SK-N-SH (cell line): ENCODE measurements at regions not wholly inside any gene's neighbourhood (a gene's known extent, or its start where the extent isn't known, plus 50 kb on each side); places are given as distances from the start of the nearest gene placed in this dataset.

Experiments used
- CTCF ChIA-PET: fragments of 300-600, 350-600 bp; formaldehyde crosslinking; extraction: SDS; loops from one replicate; lab custom pipeline; 2021; lab: Yijun Ruan, JAX
- POLR2A ChIA-PET: fragments of 350-600 bp; sonication (Branson Sonifier 250); formaldehyde crosslinking; extraction: SDS; loops from one replicate; lab custom pipeline; 2020; ENCODE audit warnings: antibody characterized with exemption, inconsistent platforms; lab: Yijun Ruan, JAX
- DNase-seq: peaks from one replicate; pipeline ENCODE4 v3.0.0; 2012
- H2AFZ ChIP-seq: fragments of 200-600 bp; sonication (generic); 2 replicates; pipeline ENCODE4 v1.8.1; 2016; ENCODE audit warnings: antibody characterized with exemption, mild to moderate bottlenecking, low read depth
- H3F3A ChIP-seq: fragments of 200-600 bp; sonication (generic); replicated peaks from 2 replicates; pipeline ENCODE3; 2016; ENCODE audit warnings: antibody characterized with exemption, mild to moderate bottlenecking; ENCODE audit not compliant: insufficient read depth
- H3K27ac ChIP-seq, 2 experiments: fragments of 200-500 bp in 1 of 2; fragments of 200-600 bp in 1 of 2; sonication (Bioruptor generic) in 1 of 2; sonication (generic), shearing (Covaris generic) in 1 of 2; 2 replicates each; pipeline versions ENCODE4 v1.5.1 to v1.6.1; 2014 to 2016; ENCODE audit warnings: low read depth in 2 of 2, inconsistent platforms in 1 of 2, low read length in 1 of 2, mild to moderate bottlenecking in 1 of 2, mixed read lengths in 1 of 2
- H3K27me3 ChIP-seq: fragments of 200-600 bp; sonication (generic), shearing (Covaris generic); 2 replicates; pipeline ENCODE4 v1.6.1; 2016; ENCODE audit warnings: mixed run types; ENCODE audit not compliant: insufficient read depth
- H3K36me3 ChIP-seq, 2 experiments: fragments of 200-500 bp in 1 of 2; fragments of 200-600 bp in 1 of 2; sonication (Bioruptor generic) in 1 of 2; sonication (generic) in 1 of 2; replicated peaks in 1 of 2; 2 replicates each; pipeline versions ENCODE3 to v1.5.1; 2014 to 2016; ENCODE audit warnings: low read length in 1 of 2, mild to moderate bottlenecking in 1 of 2; ENCODE audit not compliant: insufficient read depth in 2 of 2, control insufficient read depth in 1 of 2
- H3K4me1 ChIP-seq, 2 experiments: fragments of 200-500 bp in 1 of 2; fragments of 200-600 bp in 1 of 2; sonication (Bioruptor generic) in 1 of 2; sonication (generic), shearing (Covaris generic) in 1 of 2; 2 replicates each; pipeline versions ENCODE4 v1.5.1 to v1.6.1; 2014 to 2016; ENCODE audit warnings: low read depth in 1 of 2, low read length in 1 of 2, mixed run types in 1 of 2; ENCODE audit not compliant: insufficient read depth in 2 of 2, control insufficient read depth in 1 of 2
- H3K4me2 ChIP-seq: fragments of 200-600 bp; sonication (generic), shearing (Covaris generic); 2 replicates; pipeline ENCODE4 v1.6.1; 2017; ENCODE audit warnings: mixed run types
- H3K4me3 ChIP-seq, 2 experiments: fragments of 200-500 bp in 1 of 2; fragments of 200-600 bp in 1 of 2; sonication (Bioruptor generic) in 1 of 2; sonication (generic), shearing (Covaris generic) in 1 of 2; 2 replicates each; pipeline versions ENCODE4 v1.5.1 to v1.8.1; 2014 to 2016; ENCODE audit warnings: low read depth in 2 of 2, inconsistent platforms in 1 of 2, low read length in 1 of 2, mild to moderate bottlenecking in 1 of 2, mixed read lengths in 1 of 2, moderate library complexity in 1 of 2
- H3K79me2 ChIP-seq: fragments of 200-600 bp; sonication (generic); 2 replicates; pipeline ENCODE4 v1.8.1; 2017; ENCODE audit warnings: mild to moderate bottlenecking; ENCODE audit not compliant: insufficient read depth
- H3K9ac ChIP-seq: fragments of 200-600 bp; sonication (generic); 2 replicates; pipeline ENCODE4 v1.6.1; 2017; ENCODE audit warnings: mixed run types
- H3K9me2 ChIP-seq: fragments of 200-600 bp; sonication (generic); 2 replicates; pipeline ENCODE4 v1.6.1; 2017; ENCODE audit warnings: mixed run types
- H3K9me3 ChIP-seq: fragments of 200-600 bp; sonication (generic); 2 replicates; pipeline ENCODE4 v1.6.1; 2017; ENCODE audit warnings: mixed run types, mild to moderate bottlenecking, moderate library complexity
- H4K20me1 ChIP-seq: fragments of 200-600 bp; sonication (generic); 2 replicates; pipeline ENCODE4 v1.6.1; 2017; ENCODE audit warnings: mild to moderate bottlenecking, mixed run types; ENCODE audit not compliant: insufficient read depth
- FOXJ3 ChIP-seq: sonication (generic); formaldehyde crosslinking; IDR thresholded peaks from 2 replicates; pipeline ENCODE4 v1.5.1; 2020; ENCODE audit warnings: mild to moderate bottlenecking, missing genetic modification reagents
- GATA2 ChIP-seq: sonication (generic); formaldehyde crosslinking; IDR thresholded peaks from 2 replicates; pipeline ENCODE4 v1.5.0; 2020; ENCODE audit warnings: mild to moderate bottlenecking, missing genetic modification reagents
- JUND ChIP-seq: IDR thresholded peaks from 2 replicates; pipeline ENCODE4 v1.4.0; 2012
- MEF2A ChIP-seq: IDR thresholded peaks from 2 replicates; pipeline ENCODE4 v1.4.0; 2012; ENCODE audit warnings: low read depth, borderline replicate concordance
- MXI1 ChIP-seq: IDR thresholded peaks from 2 replicates; pipeline ENCODE4 v1.6.1; 2012; ENCODE audit warnings: mild to moderate bottlenecking, low read depth, low read length, improper control_type of control experiment
- NFIC ChIP-seq: IDR thresholded peaks from 2 replicates; pipeline ENCODE4 v1.4.0; 2012; ENCODE audit warnings: borderline replicate concordance
- PBX3 ChIP-seq: IDR thresholded peaks from 2 replicates; pipeline ENCODE4; 2012
- SMC3 ChIP-seq: IDR thresholded peaks from 2 replicates; pipeline ENCODE4 v1.6.1; 2012; ENCODE audit warnings: low read depth, low read length, improper control_type of control experiment
- TEAD4 ChIP-seq: IDR thresholded peaks from 2 replicates; pipeline ENCODE4 v1.4.0; 2012; ENCODE audit warnings: mild to moderate bottlenecking, borderline replicate concordance; ENCODE audit not compliant: insufficient read depth
- USF2 ChIP-seq: fragments of 150-350 bp; IDR thresholded peaks from 2 replicates; pipeline ENCODE4 v1.6.1; 2017; ENCODE audit warnings: antibody characterized with exemption, low read length, low read depth, borderline replicate concordance
- WGBS: methylation state at CpG from one replicate; pipeline ENCODE4 v1.1.6; 2017; ENCODE audit warnings: low lambda C conversion rate; 5-methylcytosine and 5-hydroxymethylcytosine counted together
- TF ChIP-seq, protein P1 (sequence below): IDR thresholded peaks from 2 replicates; pipeline ENCODE4 v1.4.0; 2012; ENCODE audit warnings: low read depth, borderline replicate concordance
- TF ChIP-seq, protein P2 (sequence below): fragments of 150-350 bp; IDR thresholded peaks from 2 replicates; pipeline ENCODE4 v1.6.1; 2016; ENCODE audit warnings: mild to moderate bottlenecking, low read depth, low read length
- TF ChIP-seq, protein P3 (sequence below): IDR thresholded peaks from 2 replicates; pipeline ENCODE4 v1.4.0; 2012; ENCODE audit warnings: low read depth

GRCh38 chr6:111936718-111937117 is 63.5 kb upstream of the FYN start:
- no peak overlapping the region for H3K27ac ChIP-seq
- POLR2A ChIA-PET: no interaction called here
- no peaks in the 10 kb centered on the region for H3K79me2 ChIP-seq
- H3K9me3 ChIP-seq: peaks cover 6% of the 10 kb centered on the region; the same call in 1 of the 2 replicates
- H3K4me2 ChIP-seq: no peak overlapping the region
- H3K4me3 ChIP-seq: no peak overlapping the region
- H3F3A ChIP-seq: peaks cover 9% of the 10 kb centered on the region
- no peaks in the 10 kb centered on the region for H4K20me1 ChIP-seq
- no peak for DNase-seq
- no peaks in the 10 kb centered on the region for H3K36me3 ChIP-seq
- no peak overlapping the region for H3K9ac ChIP-seq
- TF ChIP-seq, protein P1, sequence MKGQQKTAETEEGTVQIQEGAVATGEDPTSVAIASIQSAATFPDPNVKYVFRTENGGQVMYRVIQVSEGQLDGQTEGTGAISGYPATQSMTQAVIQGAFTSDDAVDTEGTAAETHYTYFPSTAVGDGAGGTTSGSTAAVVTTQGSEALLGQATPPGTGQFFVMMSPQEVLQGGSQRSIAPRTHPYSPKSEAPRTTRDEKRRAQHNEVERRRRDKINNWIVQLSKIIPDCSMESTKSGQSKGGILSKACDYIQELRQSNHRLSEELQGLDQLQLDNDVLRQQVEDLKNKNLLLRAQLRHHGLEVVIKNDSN: no peak
- TF ChIP-seq USF2: no peak
- no peak for TF ChIP-seq MEF2A
- TF ChIP-seq, protein P2, sequence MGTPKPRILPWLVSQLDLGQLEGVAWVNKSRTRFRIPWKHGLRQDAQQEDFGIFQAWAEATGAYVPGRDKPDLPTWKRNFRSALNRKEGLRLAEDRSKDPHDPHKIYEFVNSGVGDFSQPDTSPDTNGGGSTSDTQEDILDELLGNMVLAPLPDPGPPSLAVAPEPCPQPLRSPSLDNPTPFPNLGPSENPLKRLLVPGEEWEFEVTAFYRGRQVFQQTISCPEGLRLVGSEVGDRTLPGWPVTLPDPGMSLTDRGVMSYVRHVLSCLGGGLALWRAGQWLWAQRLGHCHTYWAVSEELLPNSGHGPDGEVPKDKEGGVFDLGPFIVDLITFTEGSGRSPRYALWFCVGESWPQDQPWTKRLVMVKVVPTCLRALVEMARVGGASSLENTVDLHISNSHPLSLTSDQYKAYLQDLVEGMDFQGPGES: no peak
- no peak for TF ChIP-seq GATA2
- TF ChIP-seq SMC3: no peak
- TF ChIP-seq PBX3: no peak
- TF ChIP-seq, protein P3, sequence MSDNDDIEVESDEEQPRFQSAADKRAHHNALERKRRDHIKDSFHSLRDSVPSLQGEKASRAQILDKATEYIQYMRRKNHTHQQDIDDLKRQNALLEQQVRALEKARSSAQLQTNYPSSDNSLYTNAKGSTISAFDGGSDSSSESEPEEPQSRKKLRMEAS: no peak
- no peaks in the 10 kb centered on the region; a peak in 1 of 4 replicates for H3K4me1 ChIP-seq
- CTCF ChIA-PET: no interaction called here
- no peaks in the 10 kb centered on the region for H3K9me2 ChIP-seq
- no peak overlapping the region for H2AFZ ChIP-seq
- H3K27me3 ChIP-seq: no peaks in the 10 kb centered on the region

- Histone ChIP-seq H3K4me1 (no peaks in the 10 kb centered on the region; a peak in 1 of 4 replicates), H4K20me1 (no peaks in the 10 kb centered on the region), H3K27ac (peak overlapping the region in 1 of 2 experiments; percentile 69; a peak in 2 of 4 replicates), H3K9me3 (peaks cover 2% of the 10 kb centered on the region; the same call in 1 of the 2 replicates), H3K9me2 (no peaks in the 10 kb centered on the region), H2AFZ (no peak overlapping the region), H3K4me3 (no peak overlapping the region), H3K4me2 (no peak overlapping the region), H3K9ac (no peak overlapping the region), H3K27me3 (no peaks in the 10 kb centered on the region), H3K79me2 (no peaks in the 10 kb centered on the region), H3F3A (peaks cover 9% of the 10 kb centered on the region), H3K36me3 (no peaks in the 10 kb centered on the region)
- ChIA-PET CTCF (interaction anchor here (0.6 to 1.0 kb wide), 2 partner anchors 27 to 1508 kb away, joined by 3 read pairs; no protein-coding TSS in a partner anchor), POLR2A (no interaction called here)
- WGBS: 54% methylated on average over 2 of the region's 4 CpGs
- DNase-seq: no peak
- 0 out of 2 replicates have a peak, but pooled peaks have one; percentile 5 for TF ChIP-seq JUND
- TF ChIP-seq TEAD4: no peak
- TF ChIP-seq FOXJ3 (CRISPR knock-in tag): no peak
- TF ChIP-seq NFIC: no peak
- no peak for TF ChIP-seq MXI1
- no peak for TF ChIP-seq SMC3
Measured at GRCh38 chr6:111938710-111939109, 65.5 kb upstream of the FYN start.
